Caco-2 (cell line): ENCODE measurements at regions not wholly inside any gene's neighbourhood (a gene's known extent, or its start where the extent isn't known, plus 50 kb on each side); places are given as distances from the start of the nearest gene placed in this dataset.

ENCODE experiments used
- BruUV-seq: library from RNA; stranded (reverse); fragments of 400-500 nt; replicated peaks from 2 replicates; lab custom pipeline; 2021; lab: Mats Ljungman, UMichigan
- CTCF ChIA-PET: fragments of 300-600 bp; sonication (Branson Sonifier 250); formaldehyde crosslinking; loops from one replicate; lab custom pipeline; 2022; ENCODE audit warnings: antibody characterized with exemption; lab: Charles Lee
- POLR2A ChIA-PET: fragments of 300-600 bp; sonication (Branson Sonifier 250); formaldehyde crosslinking; loops from one replicate; lab custom pipeline; 2022; ENCODE audit warnings: antibody characterized with exemption; lab: Charles Lee
- DNase-seq, 2 experiments: peaks; one replicate each; pipeline versions ENCODE4 v3.0.0 to v3.0.0-alpha.2; 2020 to 2022
- H3K27me3 ChIP-seq: replicated peaks from 2 replicates; pipeline ENCODE4 v1.6.0; 2011; ENCODE audit warnings: low read length; ENCODE audit not compliant: control insufficient read depth, insufficient read depth
- H3K36me3 ChIP-seq: 2 replicates; pipeline ENCODE4 v1.5.1; 2011; ENCODE audit warnings: low read length; ENCODE audit not compliant: control insufficient read depth, insufficient read depth
- H3K4me1 ChIP-seq: fragments of 250-450 bp; sonication (Bioruptor Pico); 2 replicates; pipeline ENCODE4 v1.5.1; 2020; ENCODE audit warnings: mild to moderate bottlenecking
- H3K4me3 ChIP-seq: 2 replicates; pipeline ENCODE4 v1.5.1; 2011; ENCODE audit warnings: low read depth, mild to moderate bottlenecking, control low read depth, low read length
- H3K9me3 ChIP-seq: fragments of 250-450 bp; sonication (Bioruptor Pico); 2 replicates; pipeline ENCODE4 v1.5.1; 2020; ENCODE audit warnings: mild to moderate bottlenecking, moderate library complexity
- H3K27ac Mint-ChIP-seq: one replicate; pipeline ENCODE4 v1.8.0; 2022; ENCODE audit warnings: mixed read lengths; ENCODE audit not compliant: unreplicated experiment
- H3K27me3 Mint-ChIP-seq: one replicate; pipeline ENCODE4 v1.8.0; 2022; ENCODE audit warnings: mixed read lengths; ENCODE audit not compliant: insufficient read depth, unreplicated experiment
- H3K36me3 Mint-ChIP-seq: one replicate; pipeline ENCODE4 v1.8.0; 2022; ENCODE audit warnings: mild to moderate bottlenecking, mixed read lengths; ENCODE audit not compliant: insufficient read depth, unreplicated experiment
- H3K4me1 Mint-ChIP-seq: one replicate; pipeline ENCODE4 v1.8.0; 2022; ENCODE audit warnings: low read depth, mixed read lengths; ENCODE audit not compliant: unreplicated experiment
- H3K4me3 Mint-ChIP-seq: one replicate; pipeline ENCODE4 v1.8.0; 2022; ENCODE audit warnings: mild to moderate bottlenecking, moderate library complexity, mixed read lengths; ENCODE audit not compliant: unreplicated experiment
- H3K9me3 Mint-ChIP-seq: one replicate; pipeline ENCODE4 v1.8.0; 2022; ENCODE audit warnings: mixed read lengths; ENCODE audit not compliant: unreplicated experiment
- CTCF ChIP-seq, 2 experiments: fragments of 200-600 bp in 1 of 2; IDR thresholded peaks; 1 replicate in 1 of 2; 2 replicates in 1 of 2; pipeline versions ENCODE4 v1.5.1 to v1.8.0; 2011 to 2022; ENCODE audit warnings: antibody characterized with exemption in 1 of 2, control low read depth in 1 of 2, inconsistent platforms in 1 of 2, low read depth in 1 of 2, low read length in 1 of 2, mild to moderate bottlenecking in 1 of 2, moderate library complexity in 1 of 2; ENCODE audit not compliant: insufficient read depth in 1 of 2, severe bottlenecking in 1 of 2, unreplicated experiment in 1 of 2
- intact Hi-C: fragments of 100-400 bp; cut with micrococcal nuclease; formaldehyde crosslinking; loops from one replicate; pipeline ENCODE4 v1.10.0; 2022; ENCODE audit not compliant: unreplicated experiment

GRCh38 chr2:60355849-60356261 lies 197.6 kb downstream of the BCL11A start:
- no peaks in the 10 kb centered on the region for H3K27me3 ChIP-seq
- H3K4me1 ChIP-seq: 0 out of 2 replicates have a peak, but pooled peaks cover 4% of the 10 kb centered on the region
- intact Hi-C loops: no loop called here
- H3K4me3 Mint-ChIP-seq: no peak overlapping the region
- H3K9me3 Mint-ChIP-seq: no peaks in the 10 kb centered on the region
- no TSS peak for BruUV-seq
- H3K4me1 Mint-ChIP-seq: peaks cover 7% of the 10 kb centered on the region
- POLR2A ChIA-PET: no interaction called here
- TF ChIP-seq CTCF (IDR thresholded peaks at IDR 0.05; ENCODE audit: insufficient read depth in 1 of 2, low read depth in 1 of 2, low read length in 1 of 2, severe bottlenecking in 1 of 2, unreplicated experiment in 1 of 2): no peak
- H3K36me3 ChIP-seq: no peaks in the 10 kb centered on the region
- no peak for DNase-seq
- H3K27me3 Mint-ChIP-seq: no peaks in the 10 kb centered on the region
- H3K9me3 ChIP-seq: no peaks in the 10 kb centered on the region
- CTCF ChIA-PET: no interaction called here
- no peaks in the 10 kb centered on the region for H3K36me3 Mint-ChIP-seq
- no peak overlapping the region for H3K4me3 ChIP-seq
- no peak overlapping the region for H3K27ac Mint-ChIP-seq

GRCh38 chr2:60354713-60355112 lies 198.7 kb downstream of the BCL11A start:
- Mint-ChIP-seq H3K4me1 (peaks cover 7% of the 10 kb centered on the region), H3K27me3 (no peaks in the 10 kb centered on the region), H3K27ac (peak overlapping the region; percentile 8), H3K36me3 (no peaks in the 10 kb centered on the region), H3K9me3 (no peaks in the 10 kb centered on the region), H3K4me3 (no peak overlapping the region)
- no peaks in the 10 kb centered on the region for H3K9me3 ChIP-seq
- H3K4me1 ChIP-seq: no peaks in the 10 kb centered on the region
- H3K27me3 ChIP-seq: no peaks in the 10 kb centered on the region
- no peak for DNase-seq
- no peak overlapping the region for H3K4me3 ChIP-seq
- BruUV-seq: no TSS peak
- H3K36me3 ChIP-seq: no peaks in the 10 kb centered on the region
- POLR2A ChIA-PET: no interaction called here
- intact Hi-C loops: no loop called here
- no peak for TF ChIP-seq CTCF (IDR thresholded peaks at IDR 0.05; ENCODE audit: insufficient read depth in 1 of 2, low read depth in 1 of 2, low read length in 1 of 2, severe bottlenecking in 1 of 2, unreplicated experiment in 1 of 2)
- CTCF ChIA-PET: interaction anchor here (0.7 kb wide), 1 partner anchor 11 kb away, joined by 3 read pairs; no protein-coding TSS in a partner anchor

DNA sequence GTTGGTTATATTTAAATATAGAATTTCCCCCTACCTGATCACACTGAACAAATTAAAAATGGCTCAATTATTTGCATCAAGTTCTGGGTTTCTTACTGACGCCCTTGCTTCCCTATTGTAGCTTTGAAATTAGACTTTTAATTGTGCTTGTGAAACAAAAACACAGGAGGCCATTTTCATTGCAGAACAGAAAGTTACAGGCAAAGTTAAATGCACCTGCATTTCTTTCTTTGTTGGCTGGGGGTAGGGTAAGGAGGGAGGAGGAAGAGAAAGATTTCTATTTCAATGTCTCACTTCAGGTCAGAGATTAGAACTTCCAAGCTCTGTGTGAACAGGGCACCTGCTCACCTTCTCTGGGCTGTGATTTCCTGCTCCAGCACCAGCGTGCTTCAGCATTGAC lies 199.6 kb downstream of the BCL11A start:
- CTCF ChIA-PET: interaction anchor here (0.7 kb wide), 1 partner anchor 11 kb away, joined by 3 read pairs; no protein-coding TSS in a partner anchor
- POLR2A ChIA-PET: no interaction called here
- BruUV-seq: no TSS peak

More for the DNA sequence above, 199.6 kb downstream of the BCL11A start:
- Mint-ChIP-seq H3K27me3 (no peaks in the 10 kb centered on the region), H3K27ac (no peak overlapping the region), H3K36me3 (no peaks in the 10 kb centered on the region), H3K4me3 (no peak overlapping the region), H3K4me1 (peaks cover 7% of the 10 kb centered on the region), H3K9me3 (no peaks in the 10 kb centered on the region)
- H3K36me3 ChIP-seq: no peaks in the 10 kb centered on the region
- no peaks in the 10 kb centered on the region for H3K27me3 ChIP-seq
- no peaks in the 10 kb centered on the region for H3K9me3 ChIP-seq
- no peak overlapping the region for H3K4me3 ChIP-seq
- no peak for TF ChIP-seq CTCF (IDR thresholded peaks at IDR 0.05; ENCODE audit: insufficient read depth in 1 of 2, low read depth in 1 of 2, low read length in 1 of 2, severe bottlenecking in 1 of 2, unreplicated experiment in 1 of 2)
- no peaks in the 10 kb centered on the region for H3K4me1 ChIP-seq
- DNase-seq: no peak
- intact Hi-C loops: no loop called here
